Activated T-cell treated with anti-CD3 and anti-CD28 coated beads, Interleukin-2, amount 50 U/mL, for 72 hours (primary cell): ENCODE measurements at regions not wholly inside any gene's neighbourhood (a gene's known extent, or its start where the extent isn't known, plus 50 kb on each side); places are given as distances from the start of the nearest gene placed in this dataset.

Experiments
- ATAC-seq, 2 donors: fragments of 150-1000 bp; cut with Tn5 transposase; replicated peaks in 1 of 2; 2 replicates each; pipeline ENCODE4 v1.10.0; 2021; ENCODE audit warnings: moderate library complexity in 2 of 2, mild to moderate bottlenecking in 1 of 2
- DNase-seq, 2 donors: peaks; one replicate each; pipeline ENCODE4 v3.0.0; 2021 to 2022; ENCODE audit warnings: mixed read lengths in 1 of 2
- H3K27ac Mint-ChIP-seq: one replicate; pipeline ENCODE4 v1.8.0; 2022; ENCODE audit warnings: mild to moderate bottlenecking, moderate library complexity, mixed read lengths
- H3K27me3 Mint-ChIP-seq: one replicate; pipeline ENCODE4 v1.8.0; 2022; ENCODE audit warnings: low read depth, mixed read lengths
- H3K36me3 Mint-ChIP-seq, 2 donors: one replicate each; pipeline ENCODE4 v1.8.0; 2022; ENCODE audit warnings: mixed read lengths in 2 of 2, mild to moderate bottlenecking in 1 of 2; ENCODE audit not compliant: insufficient read depth in 2 of 2
- H3K4me1 Mint-ChIP-seq: one replicate; pipeline ENCODE4 v1.8.0; 2022; ENCODE audit warnings: low read depth, mixed read lengths
- H3K4me3 Mint-ChIP-seq, 2 donors: one replicate each; pipeline ENCODE4 v1.8.0; 2022; ENCODE audit warnings: mild to moderate bottlenecking in 2 of 2, mixed read lengths in 2 of 2, moderate library complexity in 2 of 2
- H3K9me3 Mint-ChIP-seq, 2 donors: one replicate each; pipeline ENCODE4 v1.8.0; 2022; ENCODE audit warnings: mixed read lengths in 2 of 2

DNA sequence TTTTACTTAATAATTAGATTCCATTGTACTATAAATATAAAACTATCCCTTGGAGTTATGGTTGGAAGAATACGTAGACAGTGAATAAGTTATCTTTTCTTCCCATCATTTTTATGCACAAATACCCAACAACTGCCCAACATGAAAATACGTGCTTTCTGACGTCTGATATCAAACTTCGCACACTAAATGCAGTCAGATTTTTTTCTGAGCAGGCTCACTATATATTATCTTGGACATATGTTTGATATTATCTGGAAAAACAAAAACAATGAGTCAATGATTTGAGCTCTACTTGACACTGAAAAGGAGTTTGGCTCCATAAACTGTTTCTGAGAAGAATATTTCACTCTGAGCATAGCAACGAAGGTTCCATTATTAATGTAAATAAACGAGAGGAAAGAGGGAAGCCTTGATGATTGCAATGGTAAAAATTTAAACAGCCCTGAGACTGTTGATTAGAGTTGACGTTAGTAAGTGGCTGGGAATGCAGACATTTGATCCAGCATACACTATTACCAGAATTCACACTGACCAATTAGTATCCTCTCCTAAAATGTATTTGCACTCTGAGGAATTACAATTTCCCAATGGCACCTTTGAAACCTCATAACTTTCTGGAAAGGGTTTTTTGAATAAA lies 1090.0 kb downstream of the EPHA7 start:
- Mint-ChIP-seq H3K27ac (no peak overlapping the region), H3K4me1 (no peaks in the 10 kb centered on the region), H3K27me3 (no peaks in the 10 kb centered on the region), H3K36me3 (no peaks in the 10 kb centered on the region), H3K4me3 (no peak overlapping the region), H3K9me3 (peaks cover 3 to 5% of the 10 kb centered on the region in 2 donors)
- no peak for DNase-seq
- no peak for ATAC-seq

DNA sequence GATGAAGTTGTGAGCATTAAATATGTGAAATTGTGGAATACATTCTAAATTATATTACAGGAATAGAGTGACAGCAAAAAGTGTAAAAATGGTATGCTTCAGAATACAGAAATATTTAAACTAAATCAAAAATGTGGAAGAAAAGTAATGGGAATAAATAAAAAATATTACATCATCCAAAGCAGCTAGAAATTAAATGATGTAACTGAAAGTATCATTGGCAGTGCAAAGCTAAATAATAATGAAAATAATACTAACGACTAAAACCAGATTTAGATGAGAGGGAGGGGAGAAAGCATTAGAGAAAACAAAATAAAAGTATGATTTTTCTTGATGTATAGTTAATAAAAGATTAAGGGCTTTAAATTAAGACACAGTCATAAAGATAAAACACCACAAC lies 1104.0 kb downstream of the EPHA7 start:
- ATAC-seq, result no peak
- no peaks in the 10 kb centered on the region for H3K4me1 Mint-ChIP-seq
- H3K36me3 Mint-ChIP-seq, result no peaks in the 10 kb centered on the region

DNA sequence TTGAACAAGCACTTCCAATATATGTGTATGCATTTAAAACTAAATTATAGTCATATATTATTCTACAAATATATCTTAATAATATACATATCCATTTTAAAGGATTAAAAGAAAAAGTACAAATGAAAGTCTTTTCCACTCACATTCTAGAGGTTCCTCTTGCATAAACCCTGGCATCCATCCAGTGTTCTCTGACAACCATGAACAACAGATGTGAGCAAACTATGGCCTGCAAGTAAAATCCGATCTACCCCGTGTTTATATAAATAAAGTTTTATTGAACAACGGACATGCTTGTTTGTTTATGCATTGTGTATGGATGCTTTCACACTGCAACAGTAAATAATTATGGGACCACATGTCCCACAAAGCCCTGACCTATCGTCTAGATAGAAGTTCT lies 1122.3 kb downstream of the EPHA7 start:
- DNase-seq (no peak), ATAC-seq (no peak)
- H3K27ac Mint-ChIP-seq, result no peak overlapping the region
- peaks cover 0 to under 1% of the 10 kb centered on the region in 2 donors for H3K9me3 Mint-ChIP-seq
- no peak overlapping the region for H3K4me3 Mint-ChIP-seq
- no peaks in the 10 kb centered on the region for H3K36me3 Mint-ChIP-seq
- H3K4me1 Mint-ChIP-seq, result no peaks in the 10 kb centered on the region
- no peaks in the 10 kb centered on the region for H3K27me3 Mint-ChIP-seq

More for the DNA sequence above, 1104.0 kb downstream of the EPHA7 start:
- no peak overlapping the region for H3K4me3 Mint-ChIP-seq
- H3K9me3 Mint-ChIP-seq, result peaks cover 3 to 4% of the 10 kb centered on the region in 2 donors
- H3K27ac Mint-ChIP-seq, result no peak overlapping the region
- no peaks in the 10 kb centered on the region for H3K27me3 Mint-ChIP-seq
- no peak for DNase-seq

DNA sequence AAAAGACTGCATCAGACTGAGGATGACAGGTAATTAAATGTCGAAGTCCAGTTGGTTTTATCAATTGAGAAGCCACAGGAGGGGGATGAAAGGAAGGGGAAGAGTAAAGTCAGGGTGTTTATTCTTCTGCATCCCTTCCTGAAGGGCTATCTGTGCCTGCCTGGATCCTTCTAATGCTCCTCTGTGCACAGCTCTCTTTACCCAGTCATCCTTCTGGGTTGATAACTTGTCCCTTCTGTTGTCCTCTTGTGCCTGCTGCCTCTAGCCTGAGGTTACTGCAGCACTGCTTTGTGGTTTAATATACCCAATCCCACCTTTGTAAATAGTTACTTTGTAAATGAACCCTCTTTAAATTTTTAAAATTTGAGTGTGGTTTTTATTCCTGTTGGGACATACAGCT lies 1127.3 kb downstream of the EPHA7 start:
- DNase-seq, result no peak
- no peak overlapping the region for H3K27ac Mint-ChIP-seq
- no peaks in the 10 kb centered on the region for H3K4me1 Mint-ChIP-seq
- H3K4me3 Mint-ChIP-seq, result no peak overlapping the region
- H3K36me3 Mint-ChIP-seq, result no peaks in the 10 kb centered on the region
- H3K9me3 Mint-ChIP-seq, result peaks cover 2 to 3% of the 10 kb centered on the region in 2 donors
- no peaks in the 10 kb centered on the region for H3K27me3 Mint-ChIP-seq
- ATAC-seq, result no peak

DNA sequence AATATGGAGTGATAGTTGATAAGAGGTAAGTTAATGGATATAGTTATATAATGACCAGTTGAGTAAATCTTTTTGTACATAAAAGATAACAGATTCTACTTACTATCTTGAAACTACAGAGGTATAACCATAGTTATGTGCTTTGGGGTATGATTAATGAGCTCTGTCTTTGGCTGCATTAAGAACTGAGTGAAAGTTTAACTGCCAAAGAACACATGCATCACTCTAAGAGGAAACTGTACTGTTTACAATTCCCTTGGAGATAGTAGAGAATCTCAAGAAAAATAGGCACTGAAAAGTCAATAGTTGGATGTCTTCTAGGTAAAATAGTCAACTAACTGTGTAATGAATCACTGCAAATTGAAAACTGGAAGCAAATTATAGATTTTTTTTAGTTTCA lies 1129.5 kb downstream of the EPHA7 start:
- Mint-ChIP-seq H3K4me1 (no peaks in the 10 kb centered on the region), H3K27ac (no peak overlapping the region)

DNA sequence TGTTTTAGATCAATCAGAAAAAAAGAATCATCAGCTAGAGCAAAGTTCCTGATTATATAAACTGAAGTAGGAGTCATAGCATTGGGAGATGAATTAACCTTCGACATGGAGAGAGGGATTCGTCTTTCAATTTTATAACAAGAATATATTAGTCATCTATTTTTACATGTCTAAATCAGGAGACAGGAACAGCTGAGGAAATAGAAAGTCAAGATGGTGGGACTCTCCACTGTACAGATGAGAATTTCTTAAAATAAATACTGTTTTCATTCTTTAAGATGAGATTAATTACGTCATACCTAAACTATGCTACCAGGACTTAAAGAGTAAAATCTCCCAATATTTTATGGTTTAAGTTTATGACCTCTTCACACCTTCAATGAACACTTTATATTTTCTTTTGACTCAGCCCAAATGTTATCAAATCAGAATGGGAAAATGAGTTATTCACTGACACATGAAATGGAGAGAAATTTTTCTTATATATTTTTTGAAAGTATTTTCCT lies 1137.7 kb downstream of the EPHA7 start:
- DNase-seq, result no peak
- Mint-ChIP-seq H3K27me3 (no peaks in the 10 kb centered on the region), H3K4me3 (no peak overlapping the region)

More for the DNA sequence above, 1129.5 kb downstream of the EPHA7 start:
- peaks cover 4 to 5% of the 10 kb centered on the region in 2 donors for H3K9me3 Mint-ChIP-seq
- DNase-seq (no peak), ATAC-seq (no peak)
- no peak overlapping the region for H3K4me3 Mint-ChIP-seq
- no peaks in the 10 kb centered on the region for H3K27me3 Mint-ChIP-seq
- H3K36me3 Mint-ChIP-seq, result no peaks in the 10 kb centered on the region

DNA sequence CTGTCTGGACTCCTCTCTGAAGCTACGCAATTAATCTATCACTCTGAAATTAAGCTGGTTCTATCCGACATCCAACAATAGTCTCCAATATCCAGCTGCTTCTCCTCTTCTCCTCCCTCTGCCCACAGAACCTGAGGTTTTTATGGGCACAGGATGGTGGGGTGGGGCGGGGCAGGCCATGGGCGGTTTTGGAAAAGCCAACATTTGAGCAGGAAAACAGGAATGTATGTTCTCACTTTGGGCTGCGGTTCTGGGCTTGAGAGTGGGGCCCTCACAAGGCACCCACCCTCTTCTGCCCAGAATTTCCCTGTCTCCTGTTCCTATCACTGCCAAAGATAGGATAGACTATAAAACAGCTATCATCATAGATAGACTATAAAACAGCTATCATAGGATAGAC lies 1144.2 kb downstream of the EPHA7 start:
- Mint-ChIP-seq H3K4me1 (no peaks in the 10 kb centered on the region), H3K27ac (no peak overlapping the region), H3K9me3 (peaks cover 6 to 7% of the 10 kb centered on the region in 2 donors), H3K27me3 (no peaks in the 10 kb centered on the region), H3K36me3 (no peaks in the 10 kb centered on the region), H3K4me3 (no peak overlapping the region)
- ATAC-seq (no peak), DNase-seq (no peak)

More for the DNA sequence above, 1137.7 kb downstream of the EPHA7 start:
- Mint-ChIP-seq H3K4me1 (no peaks in the 10 kb centered on the region), H3K9me3 (peaks cover 2 to 4% of the 10 kb centered on the region in 2 donors), H3K27ac (no peak overlapping the region), H3K36me3 (no peaks in the 10 kb centered on the region)
- no peak for ATAC-seq

DNA sequence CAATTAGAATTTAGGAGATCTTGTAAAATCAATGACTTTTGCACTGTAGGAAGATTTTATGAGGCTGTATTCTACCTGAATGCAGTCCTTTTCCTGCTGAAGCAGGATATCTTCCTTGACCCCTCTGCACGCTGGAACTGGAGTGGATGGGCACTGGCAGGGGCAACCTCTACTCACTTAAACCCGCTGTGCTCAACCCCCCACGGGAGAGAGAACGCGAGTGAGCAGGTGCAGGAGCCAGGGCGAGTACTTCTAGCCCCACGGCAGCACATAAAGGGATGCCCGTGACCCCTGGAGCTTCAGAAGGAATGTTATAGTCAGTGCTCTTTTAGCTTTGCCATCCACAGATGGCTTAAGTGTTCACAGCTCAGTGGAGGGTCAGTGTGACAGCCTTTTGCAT lies 1144.8 kb downstream of the EPHA7 start:
- H3K4me1 Mint-ChIP-seq, result no peaks in the 10 kb centered on the region
- H3K36me3 Mint-ChIP-seq, result no peaks in the 10 kb centered on the region
- no peak for ATAC-seq
- DNase-seq, result no peak
- H3K27ac Mint-ChIP-seq, result no peak overlapping the region
- H3K27me3 Mint-ChIP-seq, result no peaks in the 10 kb centered on the region
- peaks cover 6 to 7% of the 10 kb centered on the region in 2 donors for H3K9me3 Mint-ChIP-seq
- H3K4me3 Mint-ChIP-seq, result no peak overlapping the region

DNA sequence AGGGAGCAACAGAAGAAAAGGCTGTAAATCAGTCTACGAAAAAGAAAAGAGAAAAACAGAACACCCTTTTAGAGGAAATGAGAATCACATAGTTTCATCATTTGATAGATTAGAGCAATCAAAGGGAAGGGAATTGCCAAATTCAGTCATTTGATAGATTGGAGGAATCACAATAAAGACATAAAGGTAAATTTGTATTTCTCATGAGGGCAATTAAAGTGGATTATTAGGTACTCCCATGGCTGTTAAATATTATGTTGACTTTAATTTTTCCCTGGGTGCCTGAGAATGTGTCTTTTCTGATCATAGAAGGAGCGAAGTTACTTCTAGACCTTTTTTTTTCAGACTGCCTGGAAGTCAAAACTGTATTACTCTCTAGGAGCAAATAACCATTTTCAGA lies 1145.7 kb downstream of the EPHA7 start:
- no peak overlapping the region for H3K27ac Mint-ChIP-seq
- H3K27me3 Mint-ChIP-seq, result no peaks in the 10 kb centered on the region
- peaks cover 6 to 7% of the 10 kb centered on the region in 2 donors for H3K9me3 Mint-ChIP-seq
- no peak overlapping the region for H3K4me3 Mint-ChIP-seq
- ATAC-seq (no peak), DNase-seq (no peak)
- H3K36me3 Mint-ChIP-seq, result no peaks in the 10 kb centered on the region
- no peaks in the 10 kb centered on the region for H3K4me1 Mint-ChIP-seq

DNA sequence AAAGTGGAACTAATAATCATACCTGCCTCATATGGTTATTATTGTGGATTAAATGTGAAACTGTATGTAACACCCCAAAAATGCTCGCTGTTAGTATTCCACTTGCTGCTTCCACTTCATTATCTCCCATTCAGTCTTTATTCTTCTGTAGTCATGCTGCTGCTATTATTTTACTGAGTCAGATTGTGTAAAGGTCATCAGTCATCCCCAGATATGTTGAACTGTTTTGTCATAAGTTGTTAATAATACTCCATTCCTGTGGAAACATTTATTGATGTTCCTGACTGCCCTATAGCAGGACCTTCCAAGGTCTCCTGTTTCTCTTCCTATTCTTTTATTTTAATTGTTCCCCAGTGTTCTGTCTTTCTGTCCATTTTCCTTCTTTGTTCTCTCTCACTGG lies 1148.3 kb downstream of the EPHA7 start:
- H3K4me3 Mint-ChIP-seq, result no peak overlapping the region
- ATAC-seq, result no peak
- H3K9me3 Mint-ChIP-seq, result peaks cover 4 to 10% of the 10 kb centered on the region in 2 donors
- no peak for DNase-seq
- H3K4me1 Mint-ChIP-seq, result no peaks in the 10 kb centered on the region
- H3K36me3 Mint-ChIP-seq, result no peaks in the 10 kb centered on the region
- H3K27ac Mint-ChIP-seq, result no peak overlapping the region
- no peaks in the 10 kb centered on the region for H3K27me3 Mint-ChIP-seq

DNA sequence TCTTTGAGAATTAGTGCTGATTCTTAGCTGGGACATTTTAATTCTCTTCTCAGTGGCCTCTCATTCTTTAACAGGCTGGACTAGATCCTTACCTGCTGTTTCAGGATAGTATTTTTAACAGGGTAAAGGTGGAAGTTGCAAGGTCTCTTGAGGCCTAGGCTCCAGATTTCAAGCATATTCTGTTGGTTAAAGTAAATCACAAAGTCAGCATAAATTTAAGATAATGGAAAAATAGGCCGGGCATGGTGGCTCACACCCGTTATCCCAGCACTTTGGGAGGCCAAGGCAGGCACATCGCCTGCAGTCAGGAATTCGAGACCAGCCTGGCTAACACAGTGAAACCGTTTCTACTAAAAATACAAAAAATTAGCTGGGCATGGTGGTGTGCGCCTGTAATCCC lies 1149.0 kb downstream of the EPHA7 start:
- Mint-ChIP-seq H3K27ac (no peak overlapping the region), H3K9me3 (peaks cover 4 to 10% of the 10 kb centered on the region in 2 donors), H3K36me3 (no peaks in the 10 kb centered on the region)

DNA sequence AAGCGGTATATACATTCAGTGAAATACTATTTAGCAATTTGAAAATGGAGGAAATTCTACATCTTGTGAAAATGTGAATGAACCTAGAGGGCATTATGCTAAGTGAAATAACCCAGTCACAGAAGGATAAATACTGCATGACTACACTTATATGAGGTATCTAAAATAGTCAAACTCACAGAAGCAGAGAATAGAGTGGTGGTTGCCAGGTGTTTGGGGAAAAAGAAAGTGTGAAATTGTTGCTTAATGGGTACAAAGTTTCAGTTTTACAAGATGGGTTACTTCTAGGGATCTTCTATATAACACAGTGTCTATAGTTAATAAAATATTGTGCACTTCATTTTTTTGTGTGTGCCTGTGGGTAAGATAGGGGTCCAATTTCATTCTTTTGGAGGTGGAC lies 1152.0 kb downstream of the EPHA7 start:
- H3K9me3 Mint-ChIP-seq, result peaks cover 4 to 9% of the 10 kb centered on the region in 2 donors
- H3K4me1 Mint-ChIP-seq, result no peaks in the 10 kb centered on the region
- no peak for DNase-seq
- H3K4me3 Mint-ChIP-seq, result no peak overlapping the region
- no peak for ATAC-seq
- H3K27me3 Mint-ChIP-seq, result no peaks in the 10 kb centered on the region
- no peak overlapping the region for H3K27ac Mint-ChIP-seq
- no peaks in the 10 kb centered on the region for H3K36me3 Mint-ChIP-seq

More for the DNA sequence above, 1149.0 kb downstream of the EPHA7 start:
- ATAC-seq (no peak), DNase-seq (no peak)
- Mint-ChIP-seq H3K4me3 (no peak overlapping the region), H3K27me3 (no peaks in the 10 kb centered on the region), H3K4me1 (no peaks in the 10 kb centered on the region)

DNA sequence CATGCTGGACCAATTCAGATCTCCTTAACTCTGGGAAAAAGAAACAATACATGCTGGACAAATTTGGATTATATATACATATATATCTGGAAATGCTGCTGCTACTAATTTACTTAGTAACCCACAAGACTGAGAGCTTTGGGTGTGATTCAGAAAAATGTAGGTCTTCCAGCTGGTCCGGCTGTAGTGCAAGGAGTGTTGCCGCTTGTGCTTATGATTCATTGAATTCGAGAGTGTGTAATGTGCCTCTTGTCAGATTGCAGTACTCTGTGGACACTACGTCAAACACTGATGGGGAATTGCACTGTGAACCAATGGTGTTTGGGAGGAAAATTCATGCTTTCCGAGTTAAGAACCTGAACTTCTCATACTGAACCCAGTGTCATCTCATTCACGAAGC lies 1155.5 kb downstream of the EPHA7 start:
- ATAC-seq, result no peak
- H3K27ac Mint-ChIP-seq, result no peak overlapping the region
- H3K27me3 Mint-ChIP-seq, result no peaks in the 10 kb centered on the region
- no peak overlapping the region for H3K4me3 Mint-ChIP-seq
- no peaks in the 10 kb centered on the region for H3K4me1 Mint-ChIP-seq
- no peaks in the 10 kb centered on the region for H3K36me3 Mint-ChIP-seq
- DNase-seq, result no peak
- peaks cover 6 to 8% of the 10 kb centered on the region in 2 donors for H3K9me3 Mint-ChIP-seq

DNA sequence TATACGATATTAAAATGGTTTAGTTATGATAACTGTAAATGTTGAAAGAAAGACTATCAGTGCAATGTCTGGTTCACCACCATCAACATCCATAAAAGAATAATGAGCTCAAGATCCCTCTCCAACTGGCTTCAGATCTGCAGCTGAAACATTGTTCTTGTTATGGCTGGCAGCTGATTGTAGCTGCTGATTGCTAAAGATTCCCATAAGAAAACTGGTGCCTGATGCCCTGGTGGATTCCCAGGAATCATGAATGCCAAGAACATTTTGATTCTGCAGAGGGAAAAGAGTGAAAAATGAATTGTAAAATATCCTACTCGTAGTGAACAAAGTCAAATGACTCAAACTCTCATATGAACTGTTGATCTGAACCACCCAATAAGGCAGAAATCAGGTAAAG lies 1160.2 kb downstream of the EPHA7 start:
- DNase-seq, result no peak
- H3K9me3 Mint-ChIP-seq, result peaks cover 5 to 6% of the 10 kb centered on the region in 2 donors
- no peaks in the 10 kb centered on the region for H3K36me3 Mint-ChIP-seq
- H3K4me1 Mint-ChIP-seq, result no peaks in the 10 kb centered on the region
- H3K4me3 Mint-ChIP-seq, result no peak overlapping the region
- H3K27me3 Mint-ChIP-seq, result no peaks in the 10 kb centered on the region
- H3K27ac Mint-ChIP-seq, result no peak overlapping the region
- ATAC-seq, result no peak
